ENCODE measurements at regions not wholly inside any gene's neighbourhood (a gene's known extent, or its start where the extent isn't known, plus 50 kb on each side); places are given as distances from the start of the nearest gene placed in this dataset.
"Not testable (repeated sequence)": the region's sequence is repeated elsewhere in the genome, so short reads cannot be mapped to it uniquely, and the experiment has no call there.

GRCh38 chr2:77873506-77873905, 351.3 kb upstream of the LRRTM4 start:
- TF ChIP-seq CTCF (conservative IDR thresholded peaks at IDR 0.05; ENCODE audit: low read depth, low read length): no peak
- DNase-seq (ENCODE audit: low read depth): no peak
- no peak overlapping the region for H3K4me3 ChIP-seq (ENCODE audit: low read depth, low read length)

GRCh38 chr2:77900211-77900610, 378.0 kb upstream of the LRRTM4 start:
- not testable (repeated sequence) for DNase-seq (ENCODE audit: low read depth); H3K4me3 ChIP-seq (ENCODE audit: low read depth, low read length)

- H3K4me3 ChIP-seq (ENCODE audit: low read depth, low read length): no peak overlapping the region
- no peak for DNase-seq (ENCODE audit: low read depth)
- TF ChIP-seq CTCF (conservative IDR thresholded peaks at IDR 0.05; ENCODE audit: low read depth, low read length): no peak
Observed at GRCh38 chr2:77910136-77910535, 388.0 kb upstream of the LRRTM4 start.

GRCh38 chr2:77920838-77921366, 398.7 kb upstream of the LRRTM4 start:
- no peak for DNase-seq (ENCODE audit: low read depth)
- TF ChIP-seq CTCF (conservative IDR thresholded peaks at IDR 0.05; ENCODE audit: low read depth, low read length): no peak
- H3K4me3 ChIP-seq (ENCODE audit: low read depth, low read length): no peak overlapping the region

GRCh38 chr2:77922567-77922966, 400.4 kb upstream of the LRRTM4 start:
- DNase-seq (ENCODE audit: low read depth): no peak
- H3K4me3 ChIP-seq (ENCODE audit: low read depth, low read length): no peak overlapping the region
- TF ChIP-seq CTCF (conservative IDR thresholded peaks at IDR 0.05; ENCODE audit: low read depth, low read length): no peak

GRCh38 chr2:77937366-77937765, 415.2 kb upstream of the LRRTM4 start:
- no peak for DNase-seq (ENCODE audit: low read depth)
- H3K4me3 ChIP-seq (ENCODE audit: low read depth, low read length): no peak overlapping the region
- no peak for TF ChIP-seq CTCF (conservative IDR thresholded peaks at IDR 0.05; ENCODE audit: low read depth, low read length)

GRCh38 chr2:77938462-77938861, 416.3 kb upstream of the LRRTM4 start:
- no peak overlapping the region for H3K4me3 ChIP-seq (ENCODE audit: low read depth, low read length)
- DNase-seq (ENCODE audit: low read depth): no peak
- TF ChIP-seq CTCF (conservative IDR thresholded peaks at IDR 0.05; ENCODE audit: low read depth, low read length): no peak
